PC-3 (cell line): ENCODE measurements at regions not wholly inside any gene's neighbourhood (a gene's known extent, or its start where the extent isn't known, plus 50 kb on each side); places are given as distances from the start of the nearest gene placed in this dataset.

Experiments used
- EZH2phosphoT487 ChIP-seq: fragments of 300-600 bp; sonication (generic); IDR thresholded peaks from 2 replicates; pipeline ENCODE4 v1.6.1; 2018; ENCODE audit warnings: mild to moderate bottlenecking, antibody characterized with exemption, low read length, borderline replicate concordance
- TF ChIP-seq, protein P1 (sequence below): fragments of 300-600 bp; sonication (generic); conservative IDR thresholded peaks from 2 replicates; pipeline ENCODE4 v1.5.1; 2017; ENCODE audit warnings: antibody characterized with exemption, low read depth, mild to moderate bottlenecking, low read length

DNA sequence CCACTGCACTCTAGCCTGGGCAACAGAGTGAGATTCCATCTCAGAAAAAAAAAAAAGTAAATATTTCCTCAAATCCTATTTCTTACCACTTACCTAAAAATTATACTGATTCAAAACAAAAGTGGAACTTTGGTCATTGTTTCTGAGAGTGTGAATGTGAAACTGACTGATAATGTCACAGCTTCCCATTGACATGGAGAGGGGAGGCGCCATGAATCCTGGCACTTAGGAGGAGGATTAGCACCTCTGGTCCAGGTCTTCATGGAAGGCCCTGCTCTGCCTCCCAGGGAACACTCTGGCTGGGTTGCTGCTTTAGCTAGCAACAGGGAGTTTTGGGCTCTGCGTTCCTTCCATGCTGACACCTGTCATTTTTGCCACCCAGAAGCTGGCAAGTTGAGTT, 154.3 kb upstream of the SALL1 start:
- TF ChIP-seq, protein P1, sequence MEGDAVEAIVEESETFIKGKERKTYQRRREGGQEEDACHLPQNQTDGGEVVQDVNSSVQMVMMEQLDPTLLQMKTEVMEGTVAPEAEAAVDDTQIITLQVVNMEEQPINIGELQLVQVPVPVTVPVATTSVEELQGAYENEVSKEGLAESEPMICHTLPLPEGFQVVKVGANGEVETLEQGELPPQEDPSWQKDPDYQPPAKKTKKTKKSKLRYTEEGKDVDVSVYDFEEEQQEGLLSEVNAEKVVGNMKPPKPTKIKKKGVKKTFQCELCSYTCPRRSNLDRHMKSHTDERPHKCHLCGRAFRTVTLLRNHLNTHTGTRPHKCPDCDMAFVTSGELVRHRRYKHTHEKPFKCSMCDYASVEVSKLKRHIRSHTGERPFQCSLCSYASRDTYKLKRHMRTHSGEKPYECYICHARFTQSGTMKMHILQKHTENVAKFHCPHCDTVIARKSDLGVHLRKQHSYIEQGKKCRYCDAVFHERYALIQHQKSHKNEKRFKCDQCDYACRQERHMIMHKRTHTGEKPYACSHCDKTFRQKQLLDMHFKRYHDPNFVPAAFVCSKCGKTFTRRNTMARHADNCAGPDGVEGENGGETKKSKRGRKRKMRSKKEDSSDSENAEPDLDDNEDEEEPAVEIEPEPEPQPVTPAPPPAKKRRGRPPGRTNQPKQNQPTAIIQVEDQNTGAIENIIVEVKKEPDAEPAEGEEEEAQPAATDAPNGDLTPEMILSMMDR = no peak
- TF ChIP-seq EZH2phosphoT487 = no peak
